ENCODE measurements at regions not wholly inside any gene's neighbourhood (a gene's known extent, or its start where the extent isn't known, plus 50 kb on each side); places are given as distances from the start of the nearest gene placed in this dataset.

GRCh38 chr14:99342204-99342603 lies 70.2 kb upstream of the BCL11B start:
- Histone ChIP-seq H3K4me1 (ENCODE audit: low read depth) (no peaks in the 10 kb centered on the region), H3K9me3 (no peaks in the 10 kb centered on the region), H3K36me3 (ENCODE audit: low read depth) (no peaks in the 10 kb centered on the region), H3K4me3 (no peak overlapping the region)
- intact Hi-C loops (cut with DNase I, micrococcal nuclease): no loop called here
- ATAC-seq (no peak), DNase-seq (no peak)
- TF ChIP-seq CTCF (IDR thresholded peaks at IDR 0.05): no peak

- intact Hi-C loops (cut with DNase I, micrococcal nuclease): no loop called here
Observed at GRCh38 chr14:99339551-99339950, 67.6 kb upstream of the BCL11B start.

GRCh38 chr14:99338313-99338712 lies 66.3 kb upstream of the BCL11B start:
- no peak for DNase-seq
- intact Hi-C loops (cut with DNase I, micrococcal nuclease): no loop called here
- Histone ChIP-seq H3K9me3 (no peaks in the 10 kb centered on the region), H3K4me3 (no peak overlapping the region), H3K36me3 (ENCODE audit: low read depth) (no peaks in the 10 kb centered on the region), H3K4me1 (ENCODE audit: low read depth) (no peaks in the 10 kb centered on the region)
- TF ChIP-seq CTCF (IDR thresholded peaks at IDR 0.05): no peak
- no peak for ATAC-seq

More at GRCh38 chr14:99339551-99339950, 67.6 kb upstream of the BCL11B start:
- no peak for TF ChIP-seq CTCF (IDR thresholded peaks at IDR 0.05)
- H3K36me3 ChIP-seq (ENCODE audit: low read depth): no peaks in the 10 kb centered on the region
- no peaks in the 10 kb centered on the region for H3K4me1 ChIP-seq (ENCODE audit: low read depth)
- no peak overlapping the region for H3K4me3 ChIP-seq
- no peaks in the 10 kb centered on the region for H3K9me3 ChIP-seq
- no peak for ATAC-seq
- no peak for DNase-seq

- DNase-seq (no peak), ATAC-seq (no peak)
- no peaks in the 10 kb centered on the region for H3K36me3 ChIP-seq (ENCODE audit: low read depth)
- no peaks in the 10 kb centered on the region for H3K4me1 ChIP-seq (ENCODE audit: low read depth)
- no peak for TF ChIP-seq CTCF (IDR thresholded peaks at IDR 0.05)
- H3K9me3 ChIP-seq: no peaks in the 10 kb centered on the region
- no peak overlapping the region for H3K4me3 ChIP-seq
- intact Hi-C loops (cut with DNase I, micrococcal nuclease): no loop called here
Observed at GRCh38 chr14:99333841-99334635, 62.0 kb upstream of the BCL11B start.

DNA sequence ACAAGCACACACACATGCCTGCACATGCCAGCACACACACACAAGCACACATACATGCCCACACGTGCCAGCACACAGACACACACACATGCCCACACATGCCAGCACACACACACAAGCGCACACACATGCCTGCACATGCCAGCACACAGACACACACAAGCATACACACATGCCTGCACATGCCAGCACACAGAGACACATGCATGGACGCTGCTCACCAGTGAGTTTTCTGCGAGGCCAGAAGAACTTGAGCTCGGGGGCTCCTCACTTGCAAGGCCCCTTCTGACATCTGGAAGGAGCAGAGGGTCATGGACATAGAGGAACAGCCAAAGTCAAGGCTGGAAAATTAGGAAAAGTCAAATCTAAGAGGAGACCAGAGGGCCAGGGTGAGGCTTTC lies 61.2 kb upstream of the BCL11B start:
- DNase-seq (no peak), ATAC-seq (no peak)
- intact Hi-C loops (cut with DNase I, micrococcal nuclease): no loop called here
- H3K9me3 ChIP-seq: no peaks in the 10 kb centered on the region
- no peak overlapping the region for H3K4me3 ChIP-seq
- no peaks in the 10 kb centered on the region for H3K36me3 ChIP-seq (ENCODE audit: low read depth)
- TF ChIP-seq CTCF (IDR thresholded peaks at IDR 0.05): no peak
- no peaks in the 10 kb centered on the region for H3K4me1 ChIP-seq (ENCODE audit: low read depth)

Data from mucosa of descending colon (tissue), 3 donors.